Endothelial cell of umbilical vein (primary cell): ENCODE measurements at regions not wholly inside any gene's neighbourhood (a gene's known extent, or its start where the extent isn't known, plus 50 kb on each side); places are given as distances from the start of the nearest gene placed in this dataset.

Source experiments
- BruUV-seq: library from RNA; stranded (reverse); fragments of 400-500 nt; replicated peaks from 2 replicates; lab custom pipeline; 2021; lab: Mats Ljungman, UMichigan
- CTCF ChIA-PET: fragments of 300-600, 350-600 bp; sonication (Branson Sonifier 250); formaldehyde crosslinking; loops from one replicate; lab custom pipeline; 2021; ENCODE audit warnings: antibody characterized with exemption, inconsistent platforms; lab: Charles Lee
- POLR2A ChIA-PET: fragments of 300-600, 350-600 bp; sonication (Branson Sonifier 250); formaldehyde crosslinking; loops from one replicate; lab custom pipeline; 2021; ENCODE audit warnings: antibody characterized with exemption, inconsistent platforms; lab: Charles Lee
- DNase-seq: peaks from one replicate; pipeline ENCODE4 v3.0.0-alpha.2; 2011; ENCODE audit warnings: low read depth, low spot score
- FAIRE-seq: peaks from 2 replicates; lab custom pipeline; 2011; peaks lifted over from hg19 to GRCh38; lab: Jason Lieb, UNC
- H2AFZ ChIP-seq: 2 replicates; pipeline ENCODE4 v1.6.0; 2012; ENCODE audit warnings: low read depth, low read length, control low read depth, inconsistent platforms
- H3K27ac ChIP-seq: 2 replicates; pipeline ENCODE4 v1.5.1; 2011; ENCODE audit warnings: low read depth, mild to moderate bottlenecking, control low read depth, low read length, moderate library complexity; ENCODE audit not compliant: insufficient read depth
- H3K27me3 ChIP-seq, 2 experiments: 2 replicates each; pipeline versions ENCODE4 v1.6.0 to v1.6.1; 2011; ENCODE audit warnings: low read length in 2 of 2, mixed read lengths in 1 of 2; ENCODE audit not compliant: control insufficient read depth in 2 of 2, insufficient read depth in 2 of 2
- H3K36me3 ChIP-seq, 2 experiments: 2 replicates in 1 of 2; 3 replicates in 1 of 2; pipeline ENCODE4 v1.5.1; 2011; ENCODE audit warnings: low read length in 2 of 2, mild to moderate bottlenecking in 1 of 2, moderate library complexity in 1 of 2; ENCODE audit not compliant: control insufficient read depth in 2 of 2, insufficient read depth in 2 of 2; ENCODE audit errors: extremely low read depth in 1 of 2
- H3K4me1 ChIP-seq: 3 replicates; pipeline ENCODE4 v1.5.1; 2011; ENCODE audit warnings: mild to moderate bottlenecking, low read length; ENCODE audit not compliant: control insufficient read depth, insufficient read depth; ENCODE audit errors: extremely low read depth
- H3K4me2 ChIP-seq: 2 replicates; pipeline ENCODE4 v1.6.1; 2011; ENCODE audit warnings: low read length, control low read depth, mixed read lengths; ENCODE audit not compliant: insufficient read depth
- H3K4me3 ChIP-seq, 3 experiments: fragments of 200-600 bp in 1 of 3; sonication (generic), shearing (Covaris generic) in 1 of 3; replicated peaks in 1 of 3; 2 replicates each; pipeline ENCODE4 v1.5.1; 2011 to 2016; ENCODE audit warnings: control low read depth in 3 of 3, low read length in 3 of 3, mild to moderate bottlenecking in 2 of 3, inconsistent platforms in 1 of 3, low read depth in 1 of 3, moderate library complexity in 1 of 3; ENCODE audit not compliant: insufficient read depth in 1 of 3
- H3K79me2 ChIP-seq: 2 replicates; pipeline ENCODE4 v1.6.0; 2012; ENCODE audit warnings: low read length, inconsistent platforms; ENCODE audit not compliant: control insufficient read depth, insufficient read depth
- H3K9ac ChIP-seq: replicated peaks from 2 replicates; pipeline ENCODE3; 2011; ENCODE audit warnings: low read length, control low read depth; ENCODE audit not compliant: insufficient read depth; ENCODE audit errors: extremely low read depth
- H3K9me1 ChIP-seq: replicated peaks from 3 replicates; pipeline ENCODE4 v1.6.0; 2011; ENCODE audit warnings: mild to moderate bottlenecking, low read length; ENCODE audit not compliant: control insufficient read depth, insufficient read depth; ENCODE audit errors: extremely low read depth
- H3K9me3 ChIP-seq: replicated peaks from 2 replicates; pipeline ENCODE4 v1.5.1; 2012; ENCODE audit warnings: low read length, inconsistent platforms; ENCODE audit not compliant: control insufficient read depth, insufficient read depth
- H4K20me1 ChIP-seq: replicated peaks from 2 replicates; pipeline ENCODE3; 2011; ENCODE audit warnings: mild to moderate bottlenecking, low read length; ENCODE audit not compliant: control insufficient read depth, insufficient read depth; ENCODE audit errors: extremely low read depth
- FOS ChIP-seq: IDR thresholded peaks from 2 replicates; pipeline ENCODE4 v1.6.1; 2011; ENCODE audit warnings: mild to moderate bottlenecking, low read length, moderate library complexity, borderline replicate concordance; ENCODE audit not compliant: insufficient read depth
- JUN ChIP-seq: IDR thresholded peaks from 2 replicates; pipeline ENCODE4 v1.6.1; 2011; ENCODE audit warnings: borderline replicate concordance, low read depth; ENCODE audit not compliant: insufficient read length, insufficient read depth
- MYC ChIP-seq: IDR thresholded peaks from one replicate; pipeline ENCODE4 v1.6.1; 2011; ENCODE audit warnings: mild to moderate bottlenecking, low read depth, low read length
- POLR2A ChIP-seq: IDR thresholded peaks from 2 replicates; pipeline ENCODE4 v1.6.1; 2012; ENCODE audit warnings: low read depth, mild to moderate bottlenecking, control low read depth, low read length
- POLR2AphosphoS5 ChIP-seq: IDR thresholded peaks from 2 replicates; pipeline ENCODE4 v1.6.1; 2012; ENCODE audit warnings: low read depth, mild to moderate bottlenecking, control low read depth, low read length, moderate library complexity; ENCODE audit not compliant: insufficient read depth
- dilution Hi-C: fragments of 300-500 bp; cut with MboI; formaldehyde crosslinking; loops from one replicate; pipeline ENCODE4 v1.15.0; 2019; ENCODE audit warnings: low sequenced_read_pairs; ENCODE audit not compliant: extremely low pct_ligation_motif_present
- intact Hi-C: fragments of 100-400 bp; cut with micrococcal nuclease; formaldehyde crosslinking; loops from one replicate; pipeline ENCODE4 v1.10.0; 2022
- TF ChIP-seq, protein P1 (sequence below), 2 donors: IDR thresholded peaks; 1 replicate in 1 of 2; 2 replicates in 1 of 2; pipeline ENCODE4 v1.5.1; 2011; ENCODE audit warnings: low read length in 2 of 2, mild to moderate bottlenecking in 2 of 2, moderate library complexity in 2 of 2, control low read depth in 1 of 2, inconsistent platforms in 1 of 2, low read depth in 1 of 2; ENCODE audit not compliant: insufficient read depth in 1 of 2; ENCODE audit errors: extremely low read depth in 1 of 2

DNA sequence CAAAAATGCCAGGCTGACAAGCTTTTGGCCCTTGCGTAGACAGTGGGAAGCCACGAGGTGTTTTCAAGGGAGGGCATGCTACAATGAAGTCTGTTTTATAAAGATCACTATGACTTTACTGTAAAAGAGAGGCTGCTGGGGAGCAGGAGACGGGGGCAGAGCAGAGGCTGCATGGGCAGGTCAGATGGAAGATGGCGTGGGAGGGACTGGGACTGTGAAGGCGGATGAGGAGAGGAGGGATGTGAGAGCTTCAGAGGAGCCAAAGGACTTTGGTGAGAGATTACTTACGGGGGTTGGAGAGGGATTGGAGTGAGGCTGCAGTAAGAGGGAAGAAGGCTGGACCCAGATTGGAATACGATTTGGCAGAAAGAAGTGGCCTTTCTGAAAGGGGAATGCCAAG, 86.6 kb upstream of the PCBD1 start:
- Histone ChIP-seq H3K9me3 (no peaks in the 10 kb centered on the region), H3K4me2 (no peak overlapping the region), H3K4me3 (no peak overlapping the region), H3K9me1 (no peaks in the 10 kb centered on the region), H3K9ac (no peak overlapping the region), H3K27ac (no peak overlapping the region), H2AFZ (no peak overlapping the region), H3K27me3 (peaks cover 6 to 7% of the 10 kb centered on the region in 2 experiments), H3K36me3 (no peaks in the 10 kb centered on the region), H3K79me2 (no peaks in the 10 kb centered on the region), H3K4me1 (no peaks in the 10 kb centered on the region), H4K20me1 (no peaks in the 10 kb centered on the region)
- no peak for TF ChIP-seq JUN
- no peak for TF ChIP-seq MYC
- TF ChIP-seq, protein P1, sequence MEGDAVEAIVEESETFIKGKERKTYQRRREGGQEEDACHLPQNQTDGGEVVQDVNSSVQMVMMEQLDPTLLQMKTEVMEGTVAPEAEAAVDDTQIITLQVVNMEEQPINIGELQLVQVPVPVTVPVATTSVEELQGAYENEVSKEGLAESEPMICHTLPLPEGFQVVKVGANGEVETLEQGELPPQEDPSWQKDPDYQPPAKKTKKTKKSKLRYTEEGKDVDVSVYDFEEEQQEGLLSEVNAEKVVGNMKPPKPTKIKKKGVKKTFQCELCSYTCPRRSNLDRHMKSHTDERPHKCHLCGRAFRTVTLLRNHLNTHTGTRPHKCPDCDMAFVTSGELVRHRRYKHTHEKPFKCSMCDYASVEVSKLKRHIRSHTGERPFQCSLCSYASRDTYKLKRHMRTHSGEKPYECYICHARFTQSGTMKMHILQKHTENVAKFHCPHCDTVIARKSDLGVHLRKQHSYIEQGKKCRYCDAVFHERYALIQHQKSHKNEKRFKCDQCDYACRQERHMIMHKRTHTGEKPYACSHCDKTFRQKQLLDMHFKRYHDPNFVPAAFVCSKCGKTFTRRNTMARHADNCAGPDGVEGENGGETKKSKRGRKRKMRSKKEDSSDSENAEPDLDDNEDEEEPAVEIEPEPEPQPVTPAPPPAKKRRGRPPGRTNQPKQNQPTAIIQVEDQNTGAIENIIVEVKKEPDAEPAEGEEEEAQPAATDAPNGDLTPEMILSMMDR (IDR thresholded peaks at IDR 0.05; ENCODE audit: extremely low read depth in 1 of 2, insufficient read depth in 1 of 2, low read depth in 1 of 2, low read length in 2 of 2), result no peak
- no peak for TF ChIP-seq POLR2AphosphoS5
- no peak for TF ChIP-seq FOS
- no peak for TF ChIP-seq POLR2A
- BruUV-seq, result no TSS peak
- FAIRE-seq (no peak), DNase-seq (no peak)
- ChIA-PET POLR2A (no interaction called here), CTCF (interaction anchor here (1.2 kb wide), 1 partner anchor 310 kb away, joined by 3 read pairs; no protein-coding TSS in a partner anchor)
- dilution Hi-C loops, result no loop called here
- intact Hi-C loops, result no loop called here
